ENCODE measurements at regions not wholly inside any gene's neighbourhood (a gene's known extent, or its start where the extent isn't known, plus 50 kb on each side); places are given as distances from the start of the nearest gene placed in this dataset.
A peak's percentile ranks its signal among the peaks of the same experiment; 100 is the strongest.

DNA sequence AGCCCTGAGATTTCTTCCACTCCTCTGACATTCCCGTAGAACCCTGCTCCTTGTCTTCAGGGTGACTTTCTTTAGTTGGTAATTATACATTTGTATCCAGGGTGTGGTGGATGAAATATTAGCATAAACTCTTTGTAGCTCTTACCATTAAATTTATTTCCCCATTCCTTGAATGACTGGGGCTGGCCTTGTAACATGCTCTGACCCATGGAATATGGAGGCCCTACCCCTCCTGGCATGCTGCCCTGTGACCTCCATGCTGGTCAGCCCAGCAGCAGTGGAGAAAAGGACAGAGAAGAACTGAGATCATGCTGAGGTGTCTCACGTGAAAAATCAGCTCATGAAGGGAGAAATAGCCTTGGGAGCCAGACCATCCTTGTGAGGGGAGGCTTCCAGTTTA lies 96.1 kb upstream of the PROK2 start:
- TF ChIP-seq, protein P1, sequence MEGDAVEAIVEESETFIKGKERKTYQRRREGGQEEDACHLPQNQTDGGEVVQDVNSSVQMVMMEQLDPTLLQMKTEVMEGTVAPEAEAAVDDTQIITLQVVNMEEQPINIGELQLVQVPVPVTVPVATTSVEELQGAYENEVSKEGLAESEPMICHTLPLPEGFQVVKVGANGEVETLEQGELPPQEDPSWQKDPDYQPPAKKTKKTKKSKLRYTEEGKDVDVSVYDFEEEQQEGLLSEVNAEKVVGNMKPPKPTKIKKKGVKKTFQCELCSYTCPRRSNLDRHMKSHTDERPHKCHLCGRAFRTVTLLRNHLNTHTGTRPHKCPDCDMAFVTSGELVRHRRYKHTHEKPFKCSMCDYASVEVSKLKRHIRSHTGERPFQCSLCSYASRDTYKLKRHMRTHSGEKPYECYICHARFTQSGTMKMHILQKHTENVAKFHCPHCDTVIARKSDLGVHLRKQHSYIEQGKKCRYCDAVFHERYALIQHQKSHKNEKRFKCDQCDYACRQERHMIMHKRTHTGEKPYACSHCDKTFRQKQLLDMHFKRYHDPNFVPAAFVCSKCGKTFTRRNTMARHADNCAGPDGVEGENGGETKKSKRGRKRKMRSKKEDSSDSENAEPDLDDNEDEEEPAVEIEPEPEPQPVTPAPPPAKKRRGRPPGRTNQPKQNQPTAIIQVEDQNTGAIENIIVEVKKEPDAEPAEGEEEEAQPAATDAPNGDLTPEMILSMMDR (IDR thresholded peaks at IDR 0.05): no peak

DNA sequence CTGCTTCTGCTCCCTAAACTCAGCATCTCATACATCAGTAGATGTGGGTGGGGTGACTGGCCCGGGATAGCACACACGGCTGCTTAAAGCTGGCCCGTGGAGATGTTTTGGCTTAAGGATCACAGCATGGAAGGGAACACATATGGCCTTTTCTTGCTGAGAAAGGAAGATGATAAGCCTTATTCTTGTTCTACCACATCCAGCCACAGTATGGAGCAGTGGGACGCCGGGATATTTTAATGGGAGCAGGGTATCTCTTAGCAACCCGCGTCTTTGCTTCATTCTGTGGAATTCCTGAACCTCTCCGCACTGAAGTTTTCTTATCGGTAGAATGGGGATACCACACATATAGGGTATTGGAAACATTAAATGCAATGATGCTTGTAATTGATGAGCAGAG lies 94.1 kb upstream of the PROK2 start:
- TF ChIP-seq, protein P1 (IDR thresholded peaks at IDR 0.05): no peak

DNA sequence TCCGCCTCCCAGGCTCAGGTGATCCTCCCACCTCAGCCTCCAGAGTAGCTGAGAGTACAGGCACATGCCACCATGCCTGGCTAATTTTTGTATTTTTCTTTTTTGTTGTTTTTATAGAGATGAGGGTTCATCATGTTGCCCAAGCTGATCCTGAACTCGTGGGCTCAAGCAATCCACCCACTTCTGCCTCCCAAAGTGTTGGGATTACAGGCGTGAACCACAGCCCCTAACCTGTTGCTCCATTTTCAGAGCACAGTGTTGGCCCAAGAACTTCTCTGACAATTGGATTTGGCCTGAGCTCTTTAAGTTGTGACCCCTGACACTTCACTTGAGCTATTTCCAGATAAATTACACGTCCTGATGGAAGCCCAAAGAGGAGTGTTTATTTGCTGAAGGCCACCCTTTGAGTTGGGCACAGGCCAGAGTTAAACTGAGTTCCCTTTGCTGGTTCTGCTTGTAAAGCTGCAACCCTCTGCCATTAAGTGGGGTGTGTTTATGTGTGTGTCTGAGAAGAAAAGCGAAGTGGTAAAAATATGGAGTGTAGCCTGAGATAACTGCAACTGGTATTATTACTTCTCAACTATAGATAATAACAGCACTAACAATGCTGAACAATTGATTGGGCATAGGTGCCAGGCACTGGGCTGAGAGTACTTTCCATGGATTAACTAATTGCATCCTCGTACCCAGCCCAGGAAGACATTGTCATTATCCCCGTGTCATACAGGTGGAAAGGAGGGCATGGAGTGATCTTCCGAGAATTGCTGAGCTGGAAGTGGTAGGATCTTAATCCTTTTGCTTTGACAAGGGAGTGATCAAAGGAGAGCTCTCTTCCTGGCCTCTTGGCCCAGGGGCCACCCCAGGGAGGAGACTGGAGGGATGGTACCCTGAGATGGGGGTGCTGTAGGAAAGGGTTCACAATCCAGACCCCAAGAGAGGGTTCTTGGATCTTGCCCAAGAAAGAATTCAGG lies 91.5 kb upstream of the PROK2 start:
- TF ChIP-seq, protein P1 (IDR thresholded peaks at IDR 0.05): no peak

DNA sequence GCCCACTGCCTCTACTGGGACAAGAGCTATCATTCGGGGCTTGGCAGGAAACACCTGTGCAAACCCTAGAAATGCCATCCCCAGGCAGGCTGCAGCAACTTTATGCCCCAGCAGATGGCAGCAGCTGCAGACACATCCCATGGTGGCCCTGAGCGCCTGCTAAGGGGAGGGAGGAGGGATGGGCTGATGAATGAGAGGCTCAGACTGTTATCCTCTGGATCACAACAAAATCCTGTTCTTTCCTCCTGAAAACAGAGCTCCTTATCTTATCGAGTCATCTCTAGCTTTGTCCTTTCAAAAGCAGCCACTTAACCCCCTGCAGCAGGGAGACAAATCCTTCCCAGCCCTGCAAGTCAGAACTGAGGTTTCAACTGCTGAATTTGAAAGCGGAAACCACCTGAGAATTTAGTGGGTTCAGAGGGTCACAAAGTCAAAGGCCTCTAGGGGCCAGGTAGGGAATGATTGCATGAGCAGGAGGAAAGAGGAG lies 90.6 kb upstream of the PROK2 start:
- TF ChIP-seq, protein P1 (IDR thresholded peaks at IDR 0.05): peak; percentile 95

DNA sequence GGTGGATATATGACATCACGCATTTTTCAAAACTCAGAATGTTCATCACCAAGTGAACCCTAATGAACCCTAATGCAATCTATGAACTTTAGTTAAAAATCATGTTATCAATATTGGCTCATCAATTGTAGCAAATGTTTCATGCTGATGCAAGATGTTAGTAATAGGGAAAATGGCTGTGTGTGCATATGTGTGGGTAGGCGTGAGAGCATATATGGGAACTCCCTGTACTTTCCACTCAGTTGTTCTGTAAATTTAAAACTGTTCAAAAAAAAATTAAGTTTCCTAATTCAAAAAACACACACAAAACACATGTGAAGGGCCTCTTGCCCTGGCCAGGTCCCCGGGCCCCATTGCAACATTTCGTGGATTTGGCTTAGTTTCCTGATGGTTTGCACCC lies 89.7 kb upstream of the PROK2 start:
- TF ChIP-seq, protein P1 (IDR thresholded peaks at IDR 0.05): no peak

DNA sequence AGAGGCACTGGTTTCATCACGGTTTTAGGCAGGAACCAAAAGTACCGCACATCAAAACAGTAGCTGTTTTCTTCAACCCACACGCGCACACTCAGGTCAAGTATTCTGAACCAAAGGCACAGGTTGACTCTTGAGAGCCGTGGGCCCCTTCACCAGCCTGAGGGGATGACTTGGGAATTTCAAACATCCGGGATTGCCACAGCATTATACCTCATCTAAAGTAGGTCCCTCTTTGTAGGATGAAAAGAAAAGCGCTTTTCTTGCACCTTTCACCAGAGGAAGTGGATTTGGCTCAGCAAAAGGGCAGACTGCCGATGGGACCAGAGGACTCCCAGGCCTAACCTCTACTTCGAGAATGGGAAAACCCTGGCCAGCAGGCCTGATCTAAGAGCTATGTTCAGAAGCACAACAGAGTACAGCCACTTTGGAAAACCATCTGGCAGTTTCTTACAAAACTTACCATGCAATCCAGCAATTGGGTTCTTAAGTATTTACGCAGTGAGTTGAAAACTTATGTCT lies 88.2 kb upstream of the PROK2 start:
- TF ChIP-seq, protein P1 (IDR thresholded peaks at IDR 0.05): no peak

DNA sequence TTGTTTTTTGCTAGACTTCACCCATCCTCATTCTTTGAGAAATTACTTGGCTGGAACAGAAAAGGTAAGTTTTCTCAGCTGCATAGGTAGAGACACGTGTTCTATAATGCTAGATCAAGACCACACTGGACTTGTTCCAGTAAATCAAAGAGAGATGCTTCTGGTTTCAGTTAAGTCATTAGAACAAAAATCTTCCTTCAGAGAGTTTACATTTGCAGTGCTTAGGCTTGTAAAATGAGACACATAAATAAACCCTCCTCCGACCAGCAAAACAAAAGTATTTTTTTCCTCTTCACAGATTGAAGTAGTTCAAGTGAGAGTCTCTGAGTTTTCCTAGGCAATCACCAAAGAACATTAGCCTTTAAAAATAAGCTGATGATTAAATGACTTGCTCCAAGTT lies 87.3 kb upstream of the PROK2 start:
- TF ChIP-seq, protein P1 (IDR thresholded peaks at IDR 0.05): no peak
